Karpas-422 (cell line): ENCODE measurements at regions not wholly inside any gene's neighbourhood (a gene's known extent, or its start where the extent isn't known, plus 50 kb on each side); places are given as distances from the start of the nearest gene placed in this dataset.
"Not testable (repeated sequence)": the region's sequence is repeated elsewhere in the genome, so short reads cannot be mapped to it uniquely, and the experiment has no call there.

Experiments used
- DNase-seq: peaks from one replicate; pipeline ENCODE4 v3.0.0-alpha.2; 2015
- H2AFZ ChIP-seq: fragments of 200-600 bp; sonication (generic); 2 replicates; pipeline ENCODE4 v1.6.1; 2014; ENCODE audit warnings: antibody characterized with exemption, low read length, mixed read lengths
- H3K27ac ChIP-seq: fragments of 200-600 bp; sonication (generic); 2 replicates; pipeline ENCODE4 v1.5.1; 2014; ENCODE audit warnings: mild to moderate bottlenecking, low read length, moderate library complexity
- H3K27me3 ChIP-seq: fragments of 200-600 bp; sonication (generic); 2 replicates; pipeline ENCODE4 v1.6.1; 2014; ENCODE audit warnings: low read length, mixed read lengths
- H3K36me3 ChIP-seq: fragments of 200-600 bp; sonication (generic); 2 replicates; pipeline ENCODE4 v1.6.1; 2014; ENCODE audit warnings: low read length, mixed read lengths; ENCODE audit not compliant: insufficient read depth
- H3K4me1 ChIP-seq: fragments of 200-600 bp; sonication (generic); 2 replicates; pipeline ENCODE4 v1.6.1; 2014; ENCODE audit warnings: mild to moderate bottlenecking, low read length, mixed read lengths
- H3K4me2 ChIP-seq: fragments of 200-600 bp; sonication (generic); 2 replicates; pipeline ENCODE4 v1.6.1; 2014; ENCODE audit warnings: low read length, low read depth, mild to moderate bottlenecking; ENCODE audit not compliant: poor library complexity, severe bottlenecking
- H3K4me3 ChIP-seq: fragments of 200-600 bp; sonication (generic); 2 replicates; pipeline ENCODE4 v1.5.1; 2014; ENCODE audit warnings: mild to moderate bottlenecking, antibody characterized with exemption, low read length, mixed read lengths
- H3K79me2 ChIP-seq: fragments of 200-600 bp; sonication (generic); 2 replicates; pipeline ENCODE4 v1.6.1; 2014; ENCODE audit warnings: mild to moderate bottlenecking, low read length, mixed read lengths
- H3K9ac ChIP-seq: fragments of 200-600 bp; sonication (generic); 2 replicates; pipeline ENCODE4 v1.6.0; 2014; ENCODE audit warnings: low read length
- H3K9me2 ChIP-seq: fragments of 200-600 bp; sonication (generic), shearing (Covaris generic); replicated peaks from 2 replicates; pipeline ENCODE4 v1.6.0; 2014; ENCODE audit warnings: mild to moderate bottlenecking, low read length, moderate library complexity; ENCODE audit not compliant: insufficient read depth
- H3K9me3 ChIP-seq: fragments of 300-700, 200-600 bp; sonication (generic); 2 replicates; pipeline ENCODE4 v1.6.1; 2014; ENCODE audit warnings: low read length, mixed read lengths
- H4K20me1 ChIP-seq: fragments of 200-600 bp; sonication (generic); 2 replicates; pipeline ENCODE4 v1.6.1; 2014; ENCODE audit warnings: mild to moderate bottlenecking, antibody characterized with exemption, low read length, low read depth; ENCODE audit not compliant: insufficient read depth

GRCh38 chr11:24185535-24185934 is 311.3 kb upstream of the LUZP2 start:
- not testable (repeated sequence) for H3K9me3 ChIP-seq, H3K36me3 ChIP-seq, H3K79me2 ChIP-seq, H4K20me1 ChIP-seq, H3K27me3 ChIP-seq, H3K27ac ChIP-seq, H3K4me3 ChIP-seq, H2AFZ ChIP-seq, H3K9me2 ChIP-seq, H3K9ac ChIP-seq, H3K4me1 ChIP-seq, H3K4me2 ChIP-seq, DNase-seq

GRCh38 chr11:24196733-24197132 is 300.1 kb upstream of the LUZP2 start:
- no peak overlapping the region for H3K9ac ChIP-seq
- H3K27me3 ChIP-seq, result no peaks in the 10 kb centered on the region
- H3K9me3 ChIP-seq, result peaks cover 21% of the 10 kb centered on the region
- H3K4me1 ChIP-seq, result no peaks in the 10 kb centered on the region
- no peaks in the 10 kb centered on the region for H4K20me1 ChIP-seq
- H3K4me3 ChIP-seq, result no peak overlapping the region
- H3K4me2 ChIP-seq, result no peak overlapping the region
- DNase-seq, result no peak
- H3K9me2 ChIP-seq, result no peaks in the 10 kb centered on the region
- no peaks in the 10 kb centered on the region for H3K36me3 ChIP-seq
- H3K79me2 ChIP-seq, result no peaks in the 10 kb centered on the region
- no peak overlapping the region for H2AFZ ChIP-seq
- H3K27ac ChIP-seq, result no peak overlapping the region

- H2AFZ ChIP-seq, result no peak overlapping the region
- H3K27ac ChIP-seq, result no peak overlapping the region
- no peak for DNase-seq
- no peak overlapping the region for H3K4me2 ChIP-seq
- no peaks in the 10 kb centered on the region for H3K27me3 ChIP-seq
- H3K9me3 ChIP-seq, result peaks cover 9% of the 10 kb centered on the region
- H4K20me1 ChIP-seq, result no peaks in the 10 kb centered on the region
- H3K36me3 ChIP-seq, result no peaks in the 10 kb centered on the region
- no peak overlapping the region for H3K9ac ChIP-seq
- H3K9me2 ChIP-seq, result no peaks in the 10 kb centered on the region
- H3K4me1 ChIP-seq, result no peaks in the 10 kb centered on the region
- no peak overlapping the region for H3K4me3 ChIP-seq
- H3K79me2 ChIP-seq, result no peaks in the 10 kb centered on the region
Measured at GRCh38 chr11:24198481-24198880, 298.4 kb upstream of the LUZP2 start.

GRCh38 chr11:24199461-24199860 is 297.4 kb upstream of the LUZP2 start:
- no peaks in the 10 kb centered on the region for H3K36me3 ChIP-seq
- H3K27me3 ChIP-seq, result no peaks in the 10 kb centered on the region
- H3K27ac ChIP-seq, result no peak overlapping the region
- no peaks in the 10 kb centered on the region for H3K79me2 ChIP-seq
- no peaks in the 10 kb centered on the region for H4K20me1 ChIP-seq
- no peak for DNase-seq
- H3K9me3 ChIP-seq, result peaks cover 9% of the 10 kb centered on the region
- H3K9ac ChIP-seq, result no peak overlapping the region
- H2AFZ ChIP-seq, result no peak overlapping the region
- H3K4me2 ChIP-seq, result no peak overlapping the region
- H3K4me1 ChIP-seq, result no peaks in the 10 kb centered on the region
- H3K4me3 ChIP-seq, result no peak overlapping the region
- no peaks in the 10 kb centered on the region for H3K9me2 ChIP-seq

GRCh38 chr11:24206030-24206429 is 290.8 kb upstream of the LUZP2 start:
- H3K79me2 ChIP-seq, result no peaks in the 10 kb centered on the region
- no peak overlapping the region for H2AFZ ChIP-seq
- H3K27me3 ChIP-seq, result no peaks in the 10 kb centered on the region
- no peaks in the 10 kb centered on the region for H3K36me3 ChIP-seq
- DNase-seq, result no peak
- H3K4me1 ChIP-seq, result no peaks in the 10 kb centered on the region
- no peaks in the 10 kb centered on the region for H3K9me2 ChIP-seq
- no peak overlapping the region for H3K4me2 ChIP-seq
- H3K4me3 ChIP-seq, result no peak overlapping the region
- H4K20me1 ChIP-seq, result no peaks in the 10 kb centered on the region
- H3K27ac ChIP-seq, result no peak overlapping the region
- H3K9me3 ChIP-seq, result peaks cover 14% of the 10 kb centered on the region
- H3K9ac ChIP-seq, result no peak overlapping the region

GRCh38 chr11:24206511-24206910 is 290.3 kb upstream of the LUZP2 start:
- H3K36me3 ChIP-seq, result no peaks in the 10 kb centered on the region
- H3K79me2 ChIP-seq, result no peaks in the 10 kb centered on the region
- no peak overlapping the region for H3K4me2 ChIP-seq
- no peak for DNase-seq
- H3K9me3 ChIP-seq, result peaks cover 17% of the 10 kb centered on the region
- H4K20me1 ChIP-seq, result no peaks in the 10 kb centered on the region
- no peak overlapping the region for H3K4me3 ChIP-seq
- H3K27ac ChIP-seq, result no peak overlapping the region
- no peak overlapping the region for H2AFZ ChIP-seq
- H3K9me2 ChIP-seq, result no peaks in the 10 kb centered on the region
- H3K27me3 ChIP-seq, result no peaks in the 10 kb centered on the region
- H3K9ac ChIP-seq, result no peak overlapping the region
- H3K4me1 ChIP-seq, result no peaks in the 10 kb centered on the region

- no peaks in the 10 kb centered on the region for H4K20me1 ChIP-seq
- no peaks in the 10 kb centered on the region for H3K27me3 ChIP-seq
- peaks cover 29% of the 10 kb centered on the region for H3K9me3 ChIP-seq
- no peak overlapping the region for H3K27ac ChIP-seq
- no peaks in the 10 kb centered on the region for H3K4me1 ChIP-seq
- no peak for DNase-seq
- no peak overlapping the region for H3K4me2 ChIP-seq
- H3K36me3 ChIP-seq, result no peaks in the 10 kb centered on the region
- H3K9ac ChIP-seq, result no peak overlapping the region
- H3K9me2 ChIP-seq, result no peaks in the 10 kb centered on the region
- H3K4me3 ChIP-seq, result no peak overlapping the region
- H3K79me2 ChIP-seq, result no peaks in the 10 kb centered on the region
- H2AFZ ChIP-seq, result no peak overlapping the region
Measured at GRCh38 chr11:24216488-24216887, 280.4 kb upstream of the LUZP2 start.

GRCh38 chr11:24217319-24217718 is 279.5 kb upstream of the LUZP2 start:
- H2AFZ ChIP-seq, H4K20me1 ChIP-seq, H3K79me2 ChIP-seq, H3K4me1 ChIP-seq, H3K36me3 ChIP-seq, H3K27ac ChIP-seq, H3K4me3 ChIP-seq, H3K9ac ChIP-seq, H3K9me2 ChIP-seq, DNase-seq, H3K4me2 ChIP-seq, H3K27me3 ChIP-seq: not testable (repeated sequence)
- peaks cover 21% of the 10 kb centered on the region for H3K9me3 ChIP-seq

GRCh38 chr11:24225501-24225900 is 271.4 kb upstream of the LUZP2 start:
- Histone ChIP-seq H3K4me2 (no peak overlapping the region), H3K79me2 (no peaks in the 10 kb centered on the region), H3K9me3 (peaks cover 10% of the 10 kb centered on the region; the same call in 1 of the 2 replicates), H3K36me3 (no peaks in the 10 kb centered on the region), H3K27ac (no peak overlapping the region), H3K4me1 (no peaks in the 10 kb centered on the region), H4K20me1 (no peaks in the 10 kb centered on the region), H3K9ac (no peak overlapping the region), H2AFZ (no peak overlapping the region), H3K4me3 (no peak overlapping the region), H3K9me2 (no peaks in the 10 kb centered on the region), H3K27me3 (no peaks in the 10 kb centered on the region)
- DNase-seq, result no peak
